ENCODE measurements at regions not wholly inside any gene's neighbourhood (a gene's known extent, or its start where the extent isn't known, plus 50 kb on each side); places are given as distances from the start of the nearest gene placed in this dataset.
"Not testable (repeated sequence)": the region's sequence is repeated elsewhere in the genome, so short reads cannot be mapped to it uniquely, and the experiment has no call there.

- Histone ChIP-seq H3K4me3 (ENCODE audit: low read length) (no peak overlapping the region), H3K9ac (ENCODE audit: low read length) (no peak overlapping the region), H3K27me3 (replicated peaks; ENCODE audit: insufficient read depth, low read length) (no peaks in the 10 kb centered on the region), H4K20me1 (ENCODE audit: insufficient read depth, low read length) (no peaks in the 10 kb centered on the region), H3K4me1 (ENCODE audit: low read length) (no peaks in the 10 kb centered on the region), H3K9me2 (replicated peaks; ENCODE audit: insufficient read depth, low read length) (no peaks in the 10 kb centered on the region), H3K79me2 (ENCODE audit: low read length) (no peaks in the 10 kb centered on the region), H3F3A (ENCODE audit: insufficient read depth, low read length) (no peaks in the 10 kb centered on the region), H3K27ac (ENCODE audit: low read length) (no peak overlapping the region), H3K9me3 (replicated peaks; ENCODE audit: insufficient read depth, low read length) (no peaks in the 10 kb centered on the region), H3K36me3 (replicated peaks; ENCODE audit: insufficient read depth, low read length) (no peaks in the 10 kb centered on the region), H3K4me2 (ENCODE audit: low read depth, low read length) (no peak overlapping the region), H2AFZ (ENCODE audit: low read length) (no peak overlapping the region)
- DNase-seq: no peak
- TF ChIP-seq, protein P1, sequence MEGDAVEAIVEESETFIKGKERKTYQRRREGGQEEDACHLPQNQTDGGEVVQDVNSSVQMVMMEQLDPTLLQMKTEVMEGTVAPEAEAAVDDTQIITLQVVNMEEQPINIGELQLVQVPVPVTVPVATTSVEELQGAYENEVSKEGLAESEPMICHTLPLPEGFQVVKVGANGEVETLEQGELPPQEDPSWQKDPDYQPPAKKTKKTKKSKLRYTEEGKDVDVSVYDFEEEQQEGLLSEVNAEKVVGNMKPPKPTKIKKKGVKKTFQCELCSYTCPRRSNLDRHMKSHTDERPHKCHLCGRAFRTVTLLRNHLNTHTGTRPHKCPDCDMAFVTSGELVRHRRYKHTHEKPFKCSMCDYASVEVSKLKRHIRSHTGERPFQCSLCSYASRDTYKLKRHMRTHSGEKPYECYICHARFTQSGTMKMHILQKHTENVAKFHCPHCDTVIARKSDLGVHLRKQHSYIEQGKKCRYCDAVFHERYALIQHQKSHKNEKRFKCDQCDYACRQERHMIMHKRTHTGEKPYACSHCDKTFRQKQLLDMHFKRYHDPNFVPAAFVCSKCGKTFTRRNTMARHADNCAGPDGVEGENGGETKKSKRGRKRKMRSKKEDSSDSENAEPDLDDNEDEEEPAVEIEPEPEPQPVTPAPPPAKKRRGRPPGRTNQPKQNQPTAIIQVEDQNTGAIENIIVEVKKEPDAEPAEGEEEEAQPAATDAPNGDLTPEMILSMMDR (IDR thresholded peaks at IDR 0.05; ENCODE audit: low read length): no peak
- TF ChIP-seq EZH2 (optimal IDR thresholded peaks at IDR 0.05; ENCODE audit: low read depth, low read length): no peak
- TF ChIP-seq EZH2phosphoT487 (IDR thresholded peaks at IDR 0.05; ENCODE audit: low read length): no peak
Observed at GRCh38 chr5:118468085-118468484, 520.3 kb downstream of the DTWD2 start.

DNA sequence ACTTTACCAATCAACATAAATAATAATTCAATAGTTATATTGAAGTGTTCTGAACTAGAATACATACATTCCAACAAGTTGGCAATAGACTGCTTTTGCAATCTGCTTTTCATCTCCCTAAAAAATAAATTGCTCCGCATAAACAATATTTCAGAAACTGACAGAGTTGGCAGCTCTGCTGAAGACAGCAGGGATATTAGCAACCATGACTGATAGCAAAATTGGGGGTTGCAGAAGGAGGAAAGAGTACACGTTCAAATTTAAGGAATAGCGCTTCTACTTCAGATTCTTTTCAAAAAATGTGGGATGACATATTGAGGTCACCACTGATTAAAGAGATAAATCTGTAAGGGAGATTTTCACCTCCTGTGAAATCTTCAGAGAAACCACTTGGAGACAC lies 521.2 kb downstream of the DTWD2 start:
- no peak overlapping the region for H3K4me3 ChIP-seq (ENCODE audit: low read length)
- H3F3A ChIP-seq (ENCODE audit: insufficient read depth, low read length): no peaks in the 10 kb centered on the region
- no peaks in the 10 kb centered on the region for H3K36me3 ChIP-seq (replicated peaks; ENCODE audit: insufficient read depth, low read length)
- H3K9me3 ChIP-seq (replicated peaks; ENCODE audit: insufficient read depth, low read length): no peaks in the 10 kb centered on the region
- no peak overlapping the region for H3K9ac ChIP-seq (ENCODE audit: low read length)
- H3K9me2 ChIP-seq (replicated peaks; ENCODE audit: insufficient read depth, low read length): no peaks in the 10 kb centered on the region
- no peaks in the 10 kb centered on the region for H3K27me3 ChIP-seq (replicated peaks; ENCODE audit: insufficient read depth, low read length)
- DNase-seq: no peak
- H4K20me1 ChIP-seq (ENCODE audit: insufficient read depth, low read length): no peaks in the 10 kb centered on the region
- H3K4me1 ChIP-seq (ENCODE audit: low read length): no peaks in the 10 kb centered on the region
- H3K4me2 ChIP-seq (ENCODE audit: low read depth, low read length): no peak overlapping the region
- H2AFZ ChIP-seq (ENCODE audit: low read length): no peak overlapping the region
- H3K27ac ChIP-seq (ENCODE audit: low read length): no peak overlapping the region
- TF ChIP-seq EZH2phosphoT487 (IDR thresholded peaks at IDR 0.05; ENCODE audit: low read length): no peak
- TF ChIP-seq, protein P1 (IDR thresholded peaks at IDR 0.05; ENCODE audit: low read length): no peak
- TF ChIP-seq EZH2 (optimal IDR thresholded peaks at IDR 0.05; ENCODE audit: low read depth, low read length): no peak
- H3K79me2 ChIP-seq (ENCODE audit: low read length): no peaks in the 10 kb centered on the region

DNA sequence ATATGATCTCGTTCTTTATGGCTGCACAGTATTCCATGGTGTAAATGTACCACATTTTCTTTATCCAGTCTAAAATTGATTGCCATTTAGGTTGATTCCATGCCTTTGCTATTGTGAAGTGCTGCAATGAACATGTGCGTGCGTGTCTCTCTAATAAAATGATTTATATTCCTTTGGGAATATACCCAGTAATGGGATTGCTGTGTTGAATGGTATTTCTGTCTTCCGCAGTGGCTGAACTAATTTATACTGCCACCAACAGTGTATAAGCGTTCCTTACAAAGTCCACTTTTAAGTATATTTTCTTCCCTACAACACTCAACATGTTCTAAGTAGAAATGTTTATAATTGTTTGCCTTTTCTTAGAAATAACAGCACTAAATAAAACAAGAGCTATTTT lies 521.9 kb downstream of the DTWD2 start:
- Histone ChIP-seq H3K27me3 (replicated peaks; ENCODE audit: insufficient read depth, low read length) (no peaks in the 10 kb centered on the region), H2AFZ (ENCODE audit: low read length) (no peak overlapping the region), H4K20me1 (ENCODE audit: insufficient read depth, low read length) (no peaks in the 10 kb centered on the region), H3K36me3 (replicated peaks; ENCODE audit: insufficient read depth, low read length) (no peaks in the 10 kb centered on the region), H3K4me1 (ENCODE audit: low read length) (no peaks in the 10 kb centered on the region), H3K9me2 (replicated peaks; ENCODE audit: insufficient read depth, low read length) (no peaks in the 10 kb centered on the region), H3K4me2 (ENCODE audit: low read depth, low read length) (no peak overlapping the region), H3K4me3 (ENCODE audit: low read length) (no peak overlapping the region), H3K9me3 (replicated peaks; ENCODE audit: insufficient read depth, low read length) (no peaks in the 10 kb centered on the region), H3K9ac (ENCODE audit: low read length) (no peak overlapping the region), H3F3A (ENCODE audit: insufficient read depth, low read length) (no peaks in the 10 kb centered on the region), H3K79me2 (ENCODE audit: low read length) (no peaks in the 10 kb centered on the region), H3K27ac (ENCODE audit: low read length) (no peak overlapping the region)
- TF ChIP-seq EZH2 (optimal IDR thresholded peaks at IDR 0.05; ENCODE audit: low read depth, low read length) (no peak), EZH2phosphoT487 (IDR thresholded peaks at IDR 0.05; ENCODE audit: low read length) (no peak)
- TF ChIP-seq, protein P1 (IDR thresholded peaks at IDR 0.05; ENCODE audit: low read length): no peak
- no peak for DNase-seq

DNA sequence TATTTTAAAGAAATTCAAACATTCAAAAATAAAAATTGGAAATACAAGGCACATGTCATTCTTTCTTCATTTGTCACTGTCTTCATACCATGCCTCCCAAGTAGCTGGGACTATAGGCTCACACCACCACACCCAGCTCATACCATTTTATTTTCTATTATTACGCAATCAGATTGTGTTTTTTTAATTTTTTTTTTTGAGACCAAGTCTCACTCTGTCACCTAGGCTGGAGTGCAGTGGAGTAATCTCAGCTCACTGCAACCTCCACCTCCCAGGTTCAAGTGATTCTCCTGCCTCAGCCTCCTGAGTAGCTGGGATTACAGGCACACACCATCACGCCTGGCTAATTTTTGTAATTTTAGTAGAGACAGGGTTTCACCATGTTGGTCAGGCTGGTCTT lies 526.1 kb downstream of the DTWD2 start:
- not testable (repeated sequence) for H4K20me1 ChIP-seq (ENCODE audit: insufficient read depth, low read length); H3K9me2 ChIP-seq (replicated peaks; ENCODE audit: insufficient read depth, low read length); H3K9ac ChIP-seq (ENCODE audit: low read length); DNase-seq; H3K36me3 ChIP-seq (replicated peaks; ENCODE audit: insufficient read depth, low read length); H3K27me3 ChIP-seq (replicated peaks; ENCODE audit: insufficient read depth, low read length); H3K27ac ChIP-seq (ENCODE audit: low read length); H2AFZ ChIP-seq (ENCODE audit: low read length); H3K4me1 ChIP-seq (ENCODE audit: low read length); H3K4me3 ChIP-seq (ENCODE audit: low read length); H3K4me2 ChIP-seq (ENCODE audit: low read depth, low read length); H3K79me2 ChIP-seq (ENCODE audit: low read length); H3K9me3 ChIP-seq (replicated peaks; ENCODE audit: insufficient read depth, low read length); H3F3A ChIP-seq (ENCODE audit: insufficient read depth, low read length)
